CD4-positive, alpha-beta T cell (primary cell): ENCODE measurements at regions not wholly inside any gene's neighbourhood (a gene's known extent, or its start where the extent isn't known, plus 50 kb on each side); places are given as distances from the start of the nearest gene placed in this dataset.

Experiments
- ATAC-seq: fragments of 200-7000 bp; cut with Tn5 transposase; one replicate; pipeline ENCODE4 v1.10.0; 2022; ENCODE audit warnings: mild to moderate bottlenecking; ENCODE audit not compliant: poor library complexity
- CTCF ChIA-PET: fragments of 350-600 bp; sonication (Branson Sonifier 250); formaldehyde crosslinking; loops from one replicate; lab custom pipeline; 2021; ENCODE audit warnings: antibody characterized with exemption, inconsistent platforms; lab: Charles Lee
- POLR2A ChIA-PET: fragments of 350-600 bp; sonication (Branson Sonifier 250); formaldehyde crosslinking; loops from one replicate; lab custom pipeline; 2021; ENCODE audit warnings: antibody characterized with exemption, inconsistent platforms; lab: Charles Lee
- DNase-seq, 14 experiments: peaks; one replicate each; pipeline ENCODE4 v3.0.0-alpha.2; 2013 to 2020; ENCODE audit warnings: mixed read lengths in 2 of 14
- H3K27ac ChIP-seq, 2 donors: one replicate each; pipeline versions ENCODE4 v1.5.1 to v1.7.0; 2013; ENCODE audit warnings: low read length in 2 of 2, low read depth in 1 of 2, mild to moderate bottlenecking in 1 of 2
- H3K27me3 ChIP-seq, 2 experiments: 1 replicate in 1 of 2; 2 replicates in 1 of 2; pipeline versions ENCODE4 v1.6.1 to v1.7.0; 2013; ENCODE audit warnings: low read length in 2 of 2, control low read depth in 1 of 2, mild to moderate bottlenecking in 1 of 2, moderate library complexity in 1 of 2; ENCODE audit not compliant: insufficient read depth in 2 of 2, control insufficient read depth in 1 of 2
- H3K36me3 ChIP-seq: one replicate; pipeline ENCODE4 v1.6.1; 2013; ENCODE audit warnings: low read length, control low read depth; ENCODE audit not compliant: insufficient read depth
- H3K4me1 ChIP-seq: one replicate; pipeline ENCODE4 v1.6.1; 2013; ENCODE audit warnings: low read length, control low read depth; ENCODE audit not compliant: insufficient read depth
- H3K4me3 ChIP-seq: one replicate; pipeline ENCODE4 v1.5.1; 2013; ENCODE audit warnings: mild to moderate bottlenecking, low read length, moderate library complexity
- H3K9me3 ChIP-seq, 2 experiments: 1 replicate in 1 of 2; 2 replicates in 1 of 2; pipeline versions ENCODE4 v1.6.1 to v1.7.0; 2013; ENCODE audit warnings: low read length in 2 of 2, mild to moderate bottlenecking in 2 of 2, control low read depth in 1 of 2, moderate library complexity in 1 of 2; ENCODE audit not compliant: control insufficient read depth in 1 of 2, insufficient read depth in 1 of 2
- H3K27ac Mint-ChIP-seq: one replicate; pipeline ENCODE4 v1.8.0; 2020; ENCODE audit warnings: mixed read lengths
- H3K27me3 Mint-ChIP-seq: one replicate; pipeline ENCODE4 v1.8.0; 2021; ENCODE audit warnings: mixed read lengths
- H3K36me3 Mint-ChIP-seq: one replicate; pipeline ENCODE4 v1.8.0; 2021; ENCODE audit warnings: low read depth, mixed read lengths
- H3K4me1 Mint-ChIP-seq: one replicate; pipeline ENCODE4 v1.8.0; 2021; ENCODE audit warnings: low read depth, mixed read lengths
- H3K4me3 Mint-ChIP-seq: one replicate; pipeline ENCODE4 v1.8.0; 2020; ENCODE audit warnings: mild to moderate bottlenecking, mixed read lengths
- H3K9me3 Mint-ChIP-seq: one replicate; pipeline ENCODE4 v1.8.0; 2020; ENCODE audit warnings: mixed read lengths
- intact Hi-C, 2 experiments: fragments of 100-400 bp; cut with DNase I in 1 of 2; cut with micrococcal nuclease in 1 of 2; formaldehyde crosslinking; loops; one replicate each; pipeline versions ENCODE4 v1.15.1 to v1.9.0; 2023 to 2025; cut with DNase I, micrococcal nuclease
- TF ChIP-seq, protein P1 (sequence below): fragments of 200-600 bp; IDR thresholded peaks from one replicate; pipeline ENCODE4 v1.8.0; 2022; ENCODE audit warnings: antibody characterized with exemption, mild to moderate bottlenecking

- Histone ChIP-seq H3K4me1 (peaks cover 12% of the 10 kb centered on the region), H3K27ac (no peak overlapping the region), H3K9me3 (no peaks in the 10 kb centered on the region), H3K27me3 (no peaks in the 10 kb centered on the region), H3K4me3 (no peak overlapping the region), H3K36me3 (no peaks in the 10 kb centered on the region)
- Mint-ChIP-seq H3K27ac (no peak overlapping the region), H3K9me3 (peaks cover 4% of the 10 kb centered on the region), H3K36me3 (no peaks in the 10 kb centered on the region), H3K4me3 (no peak overlapping the region), H3K27me3 (no peaks in the 10 kb centered on the region), H3K4me1 (peaks cover 32% of the 10 kb centered on the region)
- peak in 3 of 14 experiments; percentile 9 to 60 (median 17) for DNase-seq
- peak; percentile 60 for ATAC-seq
- intact Hi-C loops, result no loop called here
- TF ChIP-seq, protein P1, sequence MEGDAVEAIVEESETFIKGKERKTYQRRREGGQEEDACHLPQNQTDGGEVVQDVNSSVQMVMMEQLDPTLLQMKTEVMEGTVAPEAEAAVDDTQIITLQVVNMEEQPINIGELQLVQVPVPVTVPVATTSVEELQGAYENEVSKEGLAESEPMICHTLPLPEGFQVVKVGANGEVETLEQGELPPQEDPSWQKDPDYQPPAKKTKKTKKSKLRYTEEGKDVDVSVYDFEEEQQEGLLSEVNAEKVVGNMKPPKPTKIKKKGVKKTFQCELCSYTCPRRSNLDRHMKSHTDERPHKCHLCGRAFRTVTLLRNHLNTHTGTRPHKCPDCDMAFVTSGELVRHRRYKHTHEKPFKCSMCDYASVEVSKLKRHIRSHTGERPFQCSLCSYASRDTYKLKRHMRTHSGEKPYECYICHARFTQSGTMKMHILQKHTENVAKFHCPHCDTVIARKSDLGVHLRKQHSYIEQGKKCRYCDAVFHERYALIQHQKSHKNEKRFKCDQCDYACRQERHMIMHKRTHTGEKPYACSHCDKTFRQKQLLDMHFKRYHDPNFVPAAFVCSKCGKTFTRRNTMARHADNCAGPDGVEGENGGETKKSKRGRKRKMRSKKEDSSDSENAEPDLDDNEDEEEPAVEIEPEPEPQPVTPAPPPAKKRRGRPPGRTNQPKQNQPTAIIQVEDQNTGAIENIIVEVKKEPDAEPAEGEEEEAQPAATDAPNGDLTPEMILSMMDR, result no peak
- ChIA-PET CTCF (no interaction called here), POLR2A (interaction anchor here (0.6 kb wide), 1 partner anchor 95 kb away, joined by 3 read pairs; no protein-coding TSS in a partner anchor)
Measured at GRCh38 chr7:115135769-115136410, 214.0 kb downstream of the MDFIC start.

- Mint-ChIP-seq H3K27me3 (no peaks in the 10 kb centered on the region), H3K4me1 (peaks cover 32% of the 10 kb centered on the region), H3K27ac (no peak overlapping the region), H3K9me3 (peaks cover 4% of the 10 kb centered on the region), H3K36me3 (no peaks in the 10 kb centered on the region), H3K4me3 (no peak overlapping the region)
- ATAC-seq, result no peak
- no peak overlapping the region for H3K4me3 ChIP-seq
- DNase-seq, result no peak
- no peaks in the 10 kb centered on the region for H3K9me3 ChIP-seq
- TF ChIP-seq, protein P1, result no peak
- H3K27ac ChIP-seq, result no peak overlapping the region
- intact Hi-C loops, result no loop called here
- ChIA-PET POLR2A (no interaction called here), CTCF (no interaction called here)
- peaks cover 12% of the 10 kb centered on the region for H3K4me1 ChIP-seq
- no peaks in the 10 kb centered on the region for H3K27me3 ChIP-seq
- no peaks in the 10 kb centered on the region for H3K36me3 ChIP-seq
Measured at GRCh38 chr7:115135146-115135545, 213.3 kb downstream of the MDFIC start.

DNA sequence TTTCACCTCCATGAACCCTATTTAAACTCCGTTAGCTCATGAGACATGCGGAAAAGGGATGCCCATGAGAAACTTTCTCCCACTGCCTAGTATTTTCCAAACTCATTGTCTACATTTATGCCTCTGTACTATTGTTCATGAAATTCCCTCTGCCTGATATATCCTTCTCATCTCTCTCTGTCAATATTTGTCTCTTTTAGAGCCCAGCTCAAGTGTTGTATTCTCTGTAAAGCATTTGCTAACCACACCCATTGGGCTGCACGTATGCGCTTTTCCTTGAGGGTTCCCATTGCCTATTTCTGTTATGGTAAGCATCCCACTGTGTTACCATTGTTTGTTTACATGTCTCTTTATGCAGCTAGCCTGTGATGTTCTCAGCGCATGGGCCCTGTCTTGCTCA, 211.4 kb downstream of the MDFIC start:
- Histone ChIP-seq H3K4me1 (peaks cover 12% of the 10 kb centered on the region), H3K27ac (no peak overlapping the region), H3K36me3 (no peaks in the 10 kb centered on the region), H3K27me3 (no peaks in the 10 kb centered on the region), H3K9me3 (no peaks in the 10 kb centered on the region), H3K4me3 (no peak overlapping the region)
- Mint-ChIP-seq H3K36me3 (no peaks in the 10 kb centered on the region), H3K27me3 (no peaks in the 10 kb centered on the region), H3K27ac (no peak overlapping the region), H3K9me3 (peaks cover 4% of the 10 kb centered on the region), H3K4me3 (no peak overlapping the region), H3K4me1 (peaks cover 32% of the 10 kb centered on the region)
- intact Hi-C loops, result no loop called here
- no peak for DNase-seq
- ChIA-PET POLR2A (no interaction called here), CTCF (no interaction called here)
- no peak for ATAC-seq
- TF ChIP-seq, protein P1, result no peak
